ENCODE measurements at regions not wholly inside any gene's neighbourhood (a gene's known extent, or its start where the extent isn't known, plus 50 kb on each side); places are given as distances from the start of the nearest gene placed in this dataset.

DNA sequence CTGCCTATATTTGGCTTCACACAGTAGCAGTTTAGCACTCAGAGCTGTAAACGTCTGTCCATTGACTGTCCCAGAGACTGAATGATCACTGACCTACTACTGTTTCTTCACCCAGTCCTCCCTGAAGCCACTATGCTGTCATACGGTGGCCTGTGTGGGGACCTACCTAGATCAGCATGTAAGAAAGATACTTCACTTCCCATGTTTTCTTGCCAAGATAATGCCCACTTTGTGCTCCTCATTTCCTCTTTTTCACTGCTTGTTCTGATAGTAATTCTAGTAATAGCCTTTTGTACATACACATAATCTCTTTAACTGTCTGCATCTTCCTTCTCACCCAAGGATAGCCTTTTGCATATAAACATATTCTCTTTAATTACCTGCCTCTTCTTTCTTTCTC, 109.9 kb upstream of the TIAM2 start:
- no peak for DNase-seq (ENCODE audit: low read depth)

DNA sequence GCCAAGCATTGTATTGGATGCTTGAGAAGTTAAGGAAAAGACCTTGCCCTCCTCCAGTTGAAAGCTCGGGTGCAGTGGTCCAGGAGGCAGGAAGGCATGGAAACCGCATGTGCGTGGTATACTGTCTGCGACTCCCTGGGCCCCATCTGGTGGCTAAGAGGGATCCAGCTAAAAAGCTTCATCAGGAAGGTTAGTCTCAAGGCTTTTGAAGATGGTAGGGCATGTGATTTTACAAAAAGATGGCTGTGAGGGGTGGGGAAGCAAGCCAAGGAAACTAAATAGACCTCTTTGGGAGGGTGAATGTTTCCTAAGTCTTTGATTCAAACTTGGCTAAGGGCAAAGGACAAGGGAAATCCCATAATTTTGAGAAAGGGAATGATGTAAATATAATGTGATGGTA, 109.1 kb upstream of the TIAM2 start:
- DNase-seq (ENCODE audit: low read depth), result no peak

DNA sequence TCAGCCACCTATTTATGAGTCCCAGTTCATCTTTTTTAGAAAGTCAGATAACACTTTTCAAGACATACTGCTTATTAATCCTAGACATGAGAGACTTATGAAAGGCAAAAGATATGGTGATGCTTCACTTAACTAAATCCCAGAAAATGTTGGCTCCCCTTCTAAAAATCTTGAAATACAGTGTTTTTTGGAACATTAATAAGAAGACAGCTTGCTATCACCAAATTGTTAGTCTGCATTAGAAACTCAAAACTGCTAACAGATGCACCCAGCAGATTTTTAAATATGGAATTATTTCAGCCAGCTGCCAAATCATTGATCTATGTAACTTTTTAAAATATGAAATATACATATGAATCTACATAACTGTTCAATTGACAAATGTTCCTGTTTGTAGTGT, 108.6 kb upstream of the TIAM2 start:
- no peak for DNase-seq (ENCODE audit: low read depth)

DNA sequence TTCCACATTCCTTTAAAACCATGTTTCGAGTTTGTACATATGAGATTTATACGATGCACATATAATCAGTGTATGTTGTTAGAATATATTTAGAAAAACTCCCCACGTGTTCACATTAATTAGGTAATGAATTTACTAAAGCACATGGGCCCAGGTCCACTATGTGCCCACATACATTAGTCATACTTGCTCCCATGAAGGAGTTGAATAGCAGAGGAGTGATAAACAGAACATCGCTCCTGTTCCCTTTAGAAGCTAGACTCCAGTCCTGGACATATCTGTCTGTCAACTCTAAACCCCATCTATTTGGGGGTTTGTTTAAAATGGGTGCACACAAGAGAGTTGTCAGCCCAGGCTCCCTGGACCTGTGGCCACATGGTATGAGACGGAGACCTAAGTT, 108.1 kb upstream of the TIAM2 start:
- DNase-seq (ENCODE audit: low read depth), result no peak

DNA sequence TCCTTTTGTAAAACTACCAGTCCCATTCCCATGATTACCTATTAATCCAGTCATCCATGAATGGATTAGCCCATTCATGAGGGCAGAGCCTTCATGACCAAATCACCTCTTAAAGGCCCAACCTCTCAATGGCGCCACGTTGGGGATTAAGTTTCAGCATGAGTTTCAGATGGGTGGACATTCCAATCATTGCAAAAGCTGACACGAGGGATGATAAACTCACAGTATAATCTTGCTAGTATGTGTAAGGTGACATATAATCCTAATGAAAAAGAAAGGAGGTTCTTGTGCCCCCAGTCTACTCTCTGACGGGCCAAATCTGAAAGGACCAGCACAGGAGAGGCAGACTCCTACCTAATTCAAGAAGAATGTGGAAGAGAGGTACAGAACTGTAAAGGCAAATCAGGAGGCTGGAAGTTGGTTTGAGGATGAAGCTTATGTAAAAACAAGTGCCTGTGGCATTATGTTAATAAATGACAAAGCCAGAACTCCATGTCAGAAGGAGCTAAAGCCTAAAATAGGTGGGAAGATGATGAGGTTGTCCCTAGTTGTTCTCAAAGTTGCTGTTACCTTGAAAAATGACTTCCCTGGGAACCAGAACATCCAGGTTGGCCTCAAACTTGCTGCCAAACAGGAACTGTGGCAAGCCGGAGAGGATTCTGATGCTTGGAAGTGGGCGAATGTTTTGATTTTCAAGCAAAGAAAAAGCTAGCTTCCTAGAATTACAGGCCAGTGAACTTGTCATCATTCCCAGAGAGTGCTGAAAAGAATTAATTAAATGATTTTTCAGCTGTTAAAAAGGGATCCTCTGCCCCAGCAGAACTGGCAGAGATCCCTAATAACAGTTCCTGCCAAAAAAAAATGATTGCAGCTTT, 106.5 kb upstream of the TIAM2 start:
- DNase-seq (ENCODE audit: low read depth), result no peak

DNA sequence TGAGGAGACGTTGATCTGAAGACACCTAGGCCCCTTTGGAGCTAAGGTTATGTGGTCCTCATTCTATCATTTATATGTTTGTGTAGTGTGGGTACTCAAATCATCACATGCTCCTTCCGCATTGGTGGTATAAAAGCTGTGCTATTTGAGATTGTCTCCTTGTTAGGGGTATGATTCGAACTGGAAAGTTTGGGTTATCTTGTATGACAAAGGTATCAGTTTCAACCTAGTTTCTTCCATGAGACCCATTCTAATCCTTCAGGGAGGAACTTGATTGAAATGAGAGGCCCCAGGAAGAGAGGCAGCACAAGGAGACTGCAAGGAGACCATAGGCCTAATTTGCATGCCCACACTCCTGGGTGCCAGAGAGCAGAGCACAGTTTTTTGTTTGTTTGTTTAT, 104.2 kb upstream of the TIAM2 start:
- DNase-seq (ENCODE audit: low read depth), result no peak

DNA sequence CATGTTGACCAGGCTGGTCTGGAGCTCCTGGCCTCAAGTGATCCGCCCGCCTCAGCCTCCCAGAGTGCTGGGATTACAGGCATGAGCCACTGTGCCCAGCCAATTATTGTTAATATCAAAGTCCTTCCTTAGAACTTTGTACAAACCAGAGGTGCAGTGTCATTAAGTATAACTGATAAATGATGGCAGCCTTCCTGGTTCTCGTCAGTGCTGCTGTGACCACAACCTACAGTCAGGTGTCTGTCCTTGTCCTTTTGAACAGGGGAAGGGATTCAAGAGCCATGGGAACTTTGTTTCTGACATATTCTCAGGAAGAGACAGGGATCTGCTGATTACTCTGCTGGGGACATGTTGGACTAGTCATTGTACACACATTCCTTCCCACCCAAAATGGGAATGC, 103.2 kb upstream of the TIAM2 start:
- DNase-seq (ENCODE audit: low read depth), result no peak

DNA sequence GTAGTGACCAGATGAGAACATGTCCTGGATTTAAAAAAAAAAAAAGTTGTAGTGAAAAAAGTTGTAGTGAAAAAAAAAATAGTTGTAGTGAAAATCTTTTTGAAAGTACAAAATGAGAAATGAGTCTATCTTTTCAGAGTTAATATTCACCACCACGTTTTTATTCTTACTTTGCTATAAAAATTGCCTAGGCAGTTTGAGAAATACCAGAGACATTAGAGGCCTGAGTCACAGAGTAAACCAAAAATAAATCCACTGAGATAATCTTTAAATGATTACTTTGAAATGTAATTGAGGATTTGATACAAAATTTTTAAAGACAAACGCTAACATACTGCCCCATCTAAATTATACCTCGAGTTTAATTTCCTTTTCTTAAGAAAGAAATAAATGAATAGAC, 101.2 kb upstream of the TIAM2 start:
- DNase-seq (ENCODE audit: low read depth), result peak; percentile 12

DNA sequence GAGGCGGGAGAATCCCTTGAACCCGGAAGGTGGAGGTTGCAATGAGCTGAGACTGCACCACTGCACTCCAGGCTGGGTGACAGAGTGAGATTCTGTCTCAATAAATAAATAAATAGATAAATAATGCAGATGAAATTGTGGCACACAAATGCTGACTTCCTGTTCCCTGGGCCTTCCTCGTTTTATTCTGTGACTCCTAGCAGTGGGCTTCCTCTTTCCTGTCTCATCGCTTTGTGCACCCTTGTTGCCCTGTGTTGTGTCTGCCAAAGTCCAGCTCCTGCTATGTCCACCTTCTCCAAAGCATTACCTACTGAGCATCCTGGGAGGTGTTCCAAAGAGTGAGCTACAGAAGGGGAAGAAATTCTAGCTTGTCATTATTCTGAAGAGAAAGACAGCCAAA, 100.2 kb upstream of the TIAM2 start:
- DNase-seq (ENCODE audit: low read depth), result no peak

DNA sequence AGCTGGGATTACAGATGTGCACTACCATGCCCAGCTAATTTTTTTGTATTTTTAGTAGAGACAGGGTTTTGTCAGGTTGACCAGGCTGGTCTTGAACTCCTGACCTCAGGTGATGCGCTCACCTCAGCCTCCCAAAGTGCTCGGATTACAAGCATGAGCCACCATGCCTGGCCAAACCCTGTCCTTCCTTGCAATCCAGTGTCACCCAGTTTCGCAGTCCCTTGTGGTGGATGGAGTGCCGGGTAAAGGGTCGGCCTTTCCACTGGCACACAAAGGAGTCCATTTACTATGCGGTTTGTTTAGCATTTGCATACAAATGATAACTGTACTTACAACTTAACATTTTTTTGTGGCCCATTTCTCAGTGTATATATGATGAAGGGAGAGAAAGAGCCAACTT, 99.3 kb upstream of the TIAM2 start:
- DNase-seq (ENCODE audit: low read depth), result no peak

DNA sequence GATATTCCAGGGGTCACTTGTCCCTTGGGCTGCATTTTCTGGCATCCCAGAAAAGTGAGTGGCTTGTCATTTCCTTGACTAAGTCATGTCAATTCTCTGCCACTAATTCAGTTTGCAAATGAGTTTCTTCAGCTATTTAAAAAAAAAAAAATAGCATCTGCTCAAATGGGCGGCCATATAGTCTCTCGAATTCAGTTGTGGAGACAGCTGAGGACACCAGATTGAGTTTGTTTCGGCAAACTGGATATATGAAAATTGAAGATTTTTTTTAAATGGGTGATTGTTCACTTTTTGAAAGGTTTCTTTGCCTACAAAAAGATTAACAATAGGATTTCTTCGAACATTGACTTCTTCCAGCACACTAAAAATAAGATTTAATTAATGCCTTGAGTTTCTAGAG, 96.3 kb upstream of the TIAM2 start:
- no peak for DNase-seq (ENCODE audit: low read depth)

DNA sequence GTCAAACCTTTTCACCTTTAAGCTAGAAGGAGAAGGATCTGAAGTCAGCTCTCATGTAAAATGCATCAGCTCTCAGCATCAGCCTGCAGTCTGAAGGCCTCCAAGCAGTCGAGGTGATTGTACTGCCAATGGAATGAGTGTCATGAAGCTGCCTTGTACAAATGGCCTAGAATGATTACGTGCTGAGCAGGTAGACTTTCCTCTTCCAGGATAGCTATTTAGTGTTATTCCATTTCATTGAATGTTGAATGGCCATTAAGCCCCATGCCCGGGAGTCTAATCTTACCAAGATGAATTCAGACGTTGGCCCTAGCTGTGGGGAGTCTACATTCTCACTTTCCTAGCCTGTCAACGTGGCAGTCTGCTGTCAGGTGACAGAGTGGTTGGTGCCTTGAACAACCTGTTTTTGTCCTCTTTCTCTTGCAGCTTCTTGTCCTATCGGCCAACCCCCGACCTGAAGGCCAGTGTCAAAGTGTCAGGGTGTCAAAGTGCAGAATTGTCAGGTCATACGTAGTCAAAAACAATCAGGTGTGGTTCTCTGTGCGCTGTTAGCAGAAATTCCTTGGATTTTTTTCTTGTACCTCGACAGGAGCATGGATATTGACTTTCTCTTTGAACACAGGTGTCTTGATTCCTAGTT, 95.2 kb upstream of the TIAM2 start:
- no peak for DNase-seq (ENCODE audit: low read depth)

DNA sequence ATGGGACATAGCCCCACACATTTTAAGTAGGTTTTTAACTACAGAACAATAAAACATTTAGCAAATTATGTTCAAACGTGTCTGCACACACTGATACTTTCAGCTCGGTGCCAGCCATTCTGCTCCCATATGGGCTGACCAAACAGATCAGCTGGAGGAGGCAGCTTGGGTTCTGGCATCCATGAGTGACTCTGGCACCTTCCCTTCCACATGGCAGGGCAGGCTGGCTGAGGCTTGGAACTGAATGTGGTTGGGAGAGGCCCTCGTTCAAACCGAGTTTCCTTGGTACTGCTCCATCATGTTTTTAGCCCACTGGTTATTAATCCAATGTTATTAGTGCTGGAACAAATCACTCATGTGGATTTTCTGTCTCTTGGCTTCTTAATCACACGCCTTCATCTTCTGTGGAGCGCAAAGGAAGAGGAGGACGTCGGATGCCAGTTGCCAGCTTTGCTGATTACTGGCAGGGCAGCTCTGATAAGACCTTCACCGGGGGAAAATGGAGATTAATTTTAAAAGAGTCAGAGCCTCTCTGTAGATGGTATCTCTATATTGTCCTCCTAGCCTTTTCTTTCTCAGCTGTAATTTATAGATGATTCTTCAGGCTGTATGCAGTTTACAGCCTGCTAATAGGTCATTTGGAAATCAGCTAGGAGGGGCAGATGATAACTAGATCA, 93.1 kb upstream of the TIAM2 start:
- DNase-seq (ENCODE audit: low read depth), result no peak

DNA sequence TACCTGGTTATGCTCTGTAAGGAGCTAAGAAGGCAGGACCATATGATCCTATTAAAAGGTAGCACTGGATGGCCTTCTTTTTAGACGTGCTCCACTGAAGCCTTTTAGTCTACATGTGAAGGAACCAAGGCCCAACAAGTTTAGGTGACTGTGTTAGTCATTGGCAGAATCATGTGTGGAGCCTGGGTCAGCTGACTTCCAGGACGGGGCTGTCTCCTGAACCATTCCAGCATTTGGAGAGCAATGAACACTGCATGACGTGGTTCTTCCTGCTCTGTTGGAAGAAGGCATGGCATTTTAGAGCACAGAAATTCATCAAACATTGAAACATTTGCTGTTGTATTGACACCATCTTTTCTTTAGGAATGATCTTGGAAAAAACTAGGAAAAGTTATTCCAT, 87.8 kb upstream of the TIAM2 start:
- no peak for DNase-seq (ENCODE audit: low read depth)

DNA sequence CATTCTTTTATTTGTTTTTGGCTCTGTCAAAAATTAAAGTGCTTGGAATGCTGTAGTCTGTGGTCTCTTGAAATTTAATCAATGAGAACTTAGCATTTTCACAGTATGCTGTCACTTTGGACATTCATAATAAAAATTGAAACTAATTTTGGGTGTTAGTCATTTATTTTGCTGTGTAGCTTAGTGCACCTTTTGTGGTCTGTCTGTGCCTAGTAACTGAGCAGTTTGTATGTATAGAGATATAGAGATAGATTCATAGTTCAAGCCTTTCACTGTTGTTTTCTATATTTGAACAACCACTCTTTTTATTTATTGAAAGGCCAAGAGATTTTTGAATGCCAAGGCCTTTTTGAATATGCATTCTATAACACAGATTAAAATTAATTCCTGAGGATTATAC, 86.4 kb upstream of the TIAM2 start:
- DNase-seq (ENCODE audit: low read depth), result no peak

DNA sequence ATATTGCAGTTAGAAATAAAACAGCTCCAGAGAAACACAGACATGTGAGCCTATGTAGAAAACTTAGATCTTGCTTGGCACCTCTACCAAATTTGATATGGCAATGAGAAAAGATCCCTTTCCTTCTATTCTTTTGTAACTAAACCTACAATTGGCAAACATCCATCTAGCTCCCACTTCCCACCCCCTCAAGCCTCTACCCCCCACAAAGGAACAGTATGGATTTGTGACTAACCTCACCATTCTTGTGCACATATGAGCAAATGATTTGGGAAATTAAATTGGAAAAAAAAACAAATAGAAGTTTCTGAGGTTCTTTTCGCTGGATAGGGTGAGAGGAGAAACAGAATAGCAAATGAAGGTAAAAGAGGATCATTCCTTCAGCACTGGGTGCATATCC, 85.8 kb upstream of the TIAM2 start:
- no peak for DNase-seq (ENCODE audit: low read depth)

DNA sequence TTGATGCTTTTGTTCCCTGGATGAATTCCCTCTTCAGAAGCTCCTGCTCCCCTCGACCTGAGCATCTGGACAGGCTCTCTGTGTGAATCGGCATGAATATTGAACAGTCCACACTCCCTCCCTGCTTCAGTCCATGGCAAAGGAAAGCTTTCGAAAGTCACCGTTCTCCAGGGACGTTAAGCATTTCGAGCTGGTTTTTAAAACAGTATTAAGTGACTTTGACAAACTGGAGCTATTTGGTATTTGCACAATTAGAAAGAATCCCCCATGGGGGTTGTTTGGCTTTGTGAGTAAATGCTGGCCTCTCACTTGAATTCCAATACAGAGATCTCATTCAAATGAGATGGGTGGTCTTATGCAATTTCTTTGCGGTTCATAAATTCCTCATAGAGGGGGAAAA, 85.3 kb upstream of the TIAM2 start:
- no peak for DNase-seq (ENCODE audit: low read depth)

DNA sequence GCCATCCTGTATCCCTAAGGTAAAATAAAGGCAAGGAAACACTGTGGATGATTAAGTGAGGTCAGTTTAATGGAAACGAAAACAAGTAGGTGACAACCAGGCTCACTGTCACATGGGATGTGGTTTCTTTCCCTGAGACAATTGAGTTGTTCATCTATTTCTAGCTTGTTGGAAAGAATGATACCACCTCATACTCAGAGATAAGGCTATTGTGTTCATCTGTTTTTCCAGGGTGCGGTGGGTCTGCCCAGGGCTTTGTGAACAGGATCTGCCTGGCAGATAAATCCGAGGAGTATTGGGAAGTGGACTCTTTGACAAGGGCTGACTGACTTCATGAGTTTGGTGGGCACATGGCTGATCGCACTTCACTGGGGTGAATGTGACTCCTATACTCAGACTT, 80.8 kb upstream of the TIAM2 start:
- DNase-seq (ENCODE audit: low read depth), result no peak

DNA sequence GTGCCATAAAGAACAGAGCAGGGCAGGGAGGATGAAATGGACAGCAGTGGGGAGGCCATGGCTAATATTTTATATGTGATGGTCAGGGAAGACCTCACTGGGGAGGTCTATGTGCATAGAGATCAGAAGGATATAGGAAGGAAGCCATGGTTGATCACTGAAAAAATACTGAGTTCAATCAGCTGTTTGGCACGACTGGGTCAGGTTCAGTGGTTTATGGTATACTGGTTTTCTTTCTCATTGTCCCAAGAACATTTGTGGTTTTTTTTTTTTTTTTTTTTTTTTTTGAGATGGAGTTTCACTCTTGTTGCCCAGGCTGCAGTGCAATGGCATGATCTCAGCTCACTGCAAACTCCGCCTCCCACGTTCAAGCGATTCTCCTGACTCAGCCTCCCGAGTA, 78.3 kb upstream of the TIAM2 start:
- no peak for DNase-seq (ENCODE audit: low read depth)

DNA sequence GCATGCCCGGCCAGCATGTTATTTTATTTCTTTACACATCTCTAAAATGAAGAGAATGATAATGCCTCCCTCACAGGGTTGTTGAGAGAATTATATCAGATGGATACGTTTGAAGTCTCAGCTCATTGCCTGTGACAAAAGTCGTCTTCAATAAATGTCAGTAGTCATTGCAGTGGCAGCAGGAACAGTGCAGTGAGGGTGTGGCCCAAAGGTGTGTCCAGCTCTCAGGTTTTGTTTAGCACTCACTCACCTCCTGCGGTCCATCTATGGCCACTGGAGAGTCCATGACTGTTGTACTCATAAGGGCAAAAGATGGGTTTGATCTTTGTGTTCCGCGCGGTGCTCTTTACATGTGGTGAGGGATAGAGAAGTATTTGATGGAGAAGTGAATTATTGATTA, 77.2 kb upstream of the TIAM2 start:
- DNase-seq (ENCODE audit: low read depth), result no peak

DNA sequence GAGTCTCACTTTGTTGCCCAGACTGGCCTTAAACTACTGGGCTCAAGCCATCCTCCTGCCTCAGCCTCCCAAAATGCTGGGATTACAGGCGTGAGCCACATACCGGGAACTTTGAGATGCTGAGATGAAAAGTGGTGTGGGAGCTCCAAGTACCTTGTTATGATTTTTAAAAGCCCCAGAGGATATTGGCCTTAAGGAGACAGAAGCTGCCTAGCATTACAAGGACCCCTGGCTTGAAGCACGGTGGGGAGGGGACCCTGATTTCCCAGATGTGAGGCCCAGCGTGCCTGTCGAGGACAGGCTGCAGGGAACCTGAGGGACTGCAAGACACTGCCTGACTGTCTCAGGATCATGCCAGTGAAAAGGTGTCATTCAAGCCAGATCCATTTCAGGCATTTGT, 75.3 kb upstream of the TIAM2 start:
- no peak for DNase-seq (ENCODE audit: low read depth)

DNA sequence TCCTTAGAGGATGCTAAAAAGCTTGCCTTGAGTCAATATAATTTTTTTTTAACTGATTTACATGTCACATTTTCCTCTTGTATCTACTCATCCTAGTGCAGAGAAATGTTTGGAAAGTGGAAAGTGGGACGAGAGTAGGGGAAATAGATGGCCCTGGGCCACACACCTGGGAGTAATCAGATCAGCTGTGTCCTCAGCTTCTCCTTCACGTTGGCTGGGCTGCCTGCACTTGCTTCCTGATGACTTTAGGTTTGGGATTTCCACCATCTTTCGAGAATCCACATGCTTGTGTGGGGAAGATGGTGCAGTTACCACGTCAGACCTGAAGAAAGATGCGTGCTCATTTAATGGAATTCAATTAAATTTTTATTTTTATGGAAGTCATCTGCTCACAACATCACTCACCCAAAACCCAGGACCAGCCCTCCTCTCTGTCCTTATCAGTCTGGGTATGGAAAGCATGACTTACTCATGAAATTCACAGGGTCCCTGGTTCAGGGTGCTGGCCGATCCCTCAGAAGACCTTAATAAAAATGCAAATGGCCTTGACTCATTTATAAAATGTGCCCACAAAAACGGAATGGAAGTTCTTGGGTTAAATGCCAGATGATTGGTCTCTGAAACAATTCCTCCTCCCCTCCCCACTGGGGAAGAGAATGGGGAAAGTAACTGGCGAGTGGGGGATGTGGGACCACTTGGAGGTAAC, 74.5 kb upstream of the TIAM2 start:
- no peak for DNase-seq (ENCODE audit: low read depth)

DNA sequence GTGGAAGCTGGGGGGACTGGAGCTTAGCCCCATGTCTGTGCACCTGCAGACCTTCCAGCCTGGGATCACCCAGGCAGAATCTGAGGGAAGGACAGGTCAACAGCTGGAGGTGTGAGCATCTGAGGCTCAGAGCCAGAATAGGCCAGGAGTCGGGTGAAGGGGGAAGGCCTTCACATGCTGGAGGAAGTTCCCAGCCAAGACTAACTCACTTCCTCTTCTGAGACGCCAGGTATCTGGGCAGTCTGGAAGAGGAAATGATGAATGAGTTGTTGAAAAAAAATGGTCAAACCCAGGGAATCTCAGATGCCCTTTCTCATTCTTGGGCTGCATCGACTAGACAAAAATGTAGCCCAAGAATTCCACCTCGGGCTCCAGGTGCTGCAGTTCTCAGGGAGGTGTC, 73.6 kb upstream of the TIAM2 start:
- DNase-seq (ENCODE audit: low read depth), result no peak

Data from GM04503 (cell line).